LNCaP clone FGC (cell line): ENCODE measurements at regions not wholly inside any gene's neighbourhood (a gene's known extent, or its start where the extent isn't known, plus 50 kb on each side); places are given as distances from the start of the nearest gene placed in this dataset.
A peak's percentile ranks its signal among the peaks of the same experiment; 100 is the strongest.
"Not testable (repeated sequence)": the region's sequence is repeated elsewhere in the genome, so short reads cannot be mapped to it uniquely, and the experiment has no call there.

Source experiments
- DNase-seq: peaks from one replicate; pipeline ENCODE4 v3.0.0-alpha.2; 2011; ENCODE audit warnings: low read depth
- H3K4me3 ChIP-seq: 2 replicates; pipeline ENCODE4 v1.5.1; 2011; ENCODE audit warnings: mild to moderate bottlenecking, low read depth, low read length, control low read depth
- TF ChIP-seq, protein P1 (sequence below): IDR thresholded peaks from 2 replicates; pipeline ENCODE4 v1.5.1; 2012; ENCODE audit warnings: mild to moderate bottlenecking; ENCODE audit not compliant: control insufficient read depth, insufficient read depth; ENCODE audit errors: extremely low read depth

- TF ChIP-seq, protein P1, sequence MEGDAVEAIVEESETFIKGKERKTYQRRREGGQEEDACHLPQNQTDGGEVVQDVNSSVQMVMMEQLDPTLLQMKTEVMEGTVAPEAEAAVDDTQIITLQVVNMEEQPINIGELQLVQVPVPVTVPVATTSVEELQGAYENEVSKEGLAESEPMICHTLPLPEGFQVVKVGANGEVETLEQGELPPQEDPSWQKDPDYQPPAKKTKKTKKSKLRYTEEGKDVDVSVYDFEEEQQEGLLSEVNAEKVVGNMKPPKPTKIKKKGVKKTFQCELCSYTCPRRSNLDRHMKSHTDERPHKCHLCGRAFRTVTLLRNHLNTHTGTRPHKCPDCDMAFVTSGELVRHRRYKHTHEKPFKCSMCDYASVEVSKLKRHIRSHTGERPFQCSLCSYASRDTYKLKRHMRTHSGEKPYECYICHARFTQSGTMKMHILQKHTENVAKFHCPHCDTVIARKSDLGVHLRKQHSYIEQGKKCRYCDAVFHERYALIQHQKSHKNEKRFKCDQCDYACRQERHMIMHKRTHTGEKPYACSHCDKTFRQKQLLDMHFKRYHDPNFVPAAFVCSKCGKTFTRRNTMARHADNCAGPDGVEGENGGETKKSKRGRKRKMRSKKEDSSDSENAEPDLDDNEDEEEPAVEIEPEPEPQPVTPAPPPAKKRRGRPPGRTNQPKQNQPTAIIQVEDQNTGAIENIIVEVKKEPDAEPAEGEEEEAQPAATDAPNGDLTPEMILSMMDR, result no peak
- DNase-seq, result peak; percentile 91
- no peak overlapping the region for H3K4me3 ChIP-seq
Measured at GRCh38 chr2:13654416-13654815, 937.7 kb downstream of the TRIB2 start.

GRCh38 chr2:13660231-13660630 is 943.5 kb downstream of the TRIB2 start:
- H3K4me3 ChIP-seq, result no peak overlapping the region
- no peak for DNase-seq
- TF ChIP-seq, protein P1, result no peak

DNA sequence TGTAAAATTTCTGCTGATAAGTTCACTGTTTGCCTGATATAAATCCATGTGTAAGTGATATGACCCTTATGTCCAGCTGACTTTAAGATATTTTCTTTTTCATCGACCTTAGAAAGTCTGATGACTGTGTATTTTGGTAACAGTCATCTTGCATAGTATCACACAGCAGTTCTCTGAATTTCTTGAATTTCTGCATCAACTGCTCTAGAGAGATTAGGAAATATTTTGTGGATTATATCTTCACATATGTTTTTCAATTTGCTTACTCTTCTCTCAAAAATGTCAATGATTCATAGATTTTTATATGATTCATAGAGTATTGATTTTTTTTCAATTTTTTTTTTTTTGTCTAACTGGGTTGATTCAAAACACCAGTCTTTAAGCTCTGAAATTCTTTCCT is 945.3 kb downstream of the TRIB2 start:
- DNase-seq, result no peak
- TF ChIP-seq, protein P1, result no peak
- no peak overlapping the region for H3K4me3 ChIP-seq

GRCh38 chr2:13666582-13667414 is 950.1 kb downstream of the TRIB2 start:
- TF ChIP-seq, protein P1, result no peak
- no peak overlapping the region for H3K4me3 ChIP-seq
- no peak for DNase-seq

GRCh38 chr2:13667415-13667757 is 950.6 kb downstream of the TRIB2 start:
- DNase-seq, result no peak
- no peak overlapping the region for H3K4me3 ChIP-seq
- TF ChIP-seq, protein P1, result no peak

GRCh38 chr2:13669607-13670006 is 952.9 kb downstream of the TRIB2 start:
- H3K4me3 ChIP-seq, result no peak overlapping the region
- TF ChIP-seq, protein P1, result no peak
- DNase-seq, result no peak

GRCh38 chr2:13673821-13674220 is 957.1 kb downstream of the TRIB2 start:
- DNase-seq, H3K4me3 ChIP-seq: not testable (repeated sequence)
